Panc1 (cell line): ENCODE measurements at regions not wholly inside any gene's neighbourhood (a gene's known extent, or its start where the extent isn't known, plus 50 kb on each side); places are given as distances from the start of the nearest gene placed in this dataset.

ENCODE experiments used
- ATAC-seq: fragments of 200-7000 bp; cut with Tn5 transposase; 2 replicates; pipeline ENCODE4 v1.9.1; 2020; ENCODE audit warnings: mild to moderate bottlenecking, moderate library complexity
- BruUV-seq: library from RNA; stranded (reverse); fragments of 400-500 nt; replicated peaks from 2 replicates; lab custom pipeline; 2021; lab: Mats Ljungman, UMichigan
- CTCF ChIA-PET: fragments of 300-600 bp; sonication (Branson Sonifier 250); formaldehyde crosslinking; loops from one replicate; lab custom pipeline; 2022; ENCODE audit warnings: antibody characterized with exemption; lab: Charles Lee
- POLR2A ChIA-PET: fragments of 300-600 bp; sonication (Branson Sonifier 250); formaldehyde crosslinking; loops from one replicate; lab custom pipeline; 2022; ENCODE audit warnings: antibody characterized with exemption; lab: Charles Lee
- DNase-seq: peaks from one replicate; pipeline ENCODE4 v3.0.0-alpha.2; 2010; ENCODE audit warnings: low read depth, low spot score
- H3K27ac ChIP-seq: 2 replicates; pipeline ENCODE4 v1.5.1; 2011; ENCODE audit warnings: mild to moderate bottlenecking, low read length, inconsistent platforms
- H3K27me3 ChIP-seq: fragments of 200-500 bp; sonication (Bioruptor generic); 2 replicates; pipeline ENCODE4 v1.6.0; 2014; ENCODE audit warnings: low read length, inconsistent platforms; ENCODE audit not compliant: control insufficient read depth, insufficient read depth
- H3K36me3 ChIP-seq: fragments of 200-500 bp; sonication (Bioruptor generic); 2 replicates; pipeline ENCODE4 v1.5.1; 2014; ENCODE audit warnings: inconsistent platforms, mild to moderate bottlenecking, low read length, moderate library complexity; ENCODE audit not compliant: control insufficient read depth, insufficient read depth
- H3K4me1 ChIP-seq: 2 replicates; pipeline ENCODE4 v1.5.1; 2011; ENCODE audit warnings: inconsistent platforms, mild to moderate bottlenecking, low read length, moderate library complexity; ENCODE audit not compliant: control insufficient read depth, insufficient read depth
- H3K4me3 ChIP-seq, 2 experiments: 2 replicates each; pipeline ENCODE4 v1.5.1; 2011 to 2012; ENCODE audit warnings: low read depth in 2 of 2, low read length in 2 of 2, mild to moderate bottlenecking in 2 of 2, inconsistent platforms in 1 of 2, moderate library complexity in 1 of 2
- H3K9me3 ChIP-seq: fragments of 200-500 bp; sonication (Bioruptor generic); 2 replicates; pipeline ENCODE4 v1.5.1; 2014; ENCODE audit warnings: low read depth, mild to moderate bottlenecking, inconsistent platforms, low read length, moderate library complexity; ENCODE audit not compliant: control insufficient read depth, insufficient read depth
- CTCF ChIP-seq: fragments of 450-650 bp; IDR thresholded peaks from 2 replicates; pipeline ENCODE4 v1.5.1; 2017; ENCODE audit warnings: mild to moderate bottlenecking
- POLR2AphosphoS5 ChIP-seq: IDR thresholded peaks from 2 replicates; pipeline ENCODE4 v1.6.1; 2012; ENCODE audit warnings: mild to moderate bottlenecking, low read depth, low read length, moderate library complexity
- REST ChIP-seq, 2 experiments: IDR thresholded peaks; 2 replicates each; pipeline ENCODE4 v1.6.1; 2011 to 2012; ENCODE audit warnings: low read depth in 2 of 2, control low read depth in 1 of 2, low read length in 1 of 2, mild to moderate bottlenecking in 1 of 2, moderate library complexity in 1 of 2; ENCODE audit not compliant: insufficient read depth in 1 of 2
- SIN3A ChIP-seq: IDR thresholded peaks from 2 replicates; pipeline ENCODE4 v1.6.1; 2012; ENCODE audit warnings: low read depth, mild to moderate bottlenecking, low read length, moderate library complexity, borderline replicate concordance; ENCODE audit not compliant: insufficient read depth
- TCF7L2 ChIP-seq: IDR thresholded peaks from 2 replicates; pipeline ENCODE4 v1.6.1; 2011; ENCODE audit warnings: mild to moderate bottlenecking, low read depth, low read length, inconsistent platforms
- in situ Hi-C: cut with HindIII; loops from 2 replicates; pipeline ENCODE4 v1.10.0; 2016; ENCODE audit warnings: low sequenced_read_pairs, low pct_unique_long_range_greater_than_20kb
- intact Hi-C: fragments of 100-400 bp; cut with micrococcal nuclease; formaldehyde crosslinking; loops from one replicate; pipeline ENCODE4 v1.10.0; 2022; ENCODE audit not compliant: unreplicated experiment

DNA sequence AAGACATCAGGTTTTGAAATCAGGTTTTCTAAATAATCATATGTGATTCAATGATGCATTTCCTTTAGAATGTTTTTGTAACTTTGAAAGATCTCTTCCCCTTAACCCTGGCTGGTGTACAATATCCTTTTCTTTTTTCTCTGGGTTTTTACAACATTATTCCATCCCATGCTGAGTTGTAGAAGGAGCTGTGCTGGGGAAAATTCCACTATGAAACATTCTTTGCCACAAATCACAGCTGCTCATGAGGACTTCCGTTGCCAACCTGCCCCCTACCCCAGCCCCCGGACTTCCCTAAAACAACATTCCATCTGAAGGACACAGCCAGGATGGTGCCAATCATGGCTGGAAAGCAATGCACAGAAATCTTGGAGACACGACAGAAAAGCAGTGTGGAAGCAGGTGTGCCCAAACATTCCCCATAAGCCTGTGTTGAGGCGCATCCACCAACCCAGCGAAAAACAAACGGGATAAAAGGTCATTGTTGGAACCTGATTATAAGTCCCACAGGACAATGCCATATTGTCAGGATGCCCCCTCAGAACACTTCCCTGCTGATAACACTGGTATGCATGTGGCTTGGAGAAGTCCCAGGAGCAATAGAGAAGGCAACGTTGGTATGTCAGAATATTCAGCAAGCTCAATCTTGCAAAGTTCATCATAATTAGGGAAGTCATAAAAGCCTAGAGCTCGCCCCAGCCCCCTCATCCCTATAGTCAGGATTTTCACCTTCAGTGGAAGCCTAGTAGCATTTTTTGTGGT lies 475.0 kb downstream of the HS3ST3B1 start:
- Histone ChIP-seq H3K36me3 (no peaks in the 10 kb centered on the region), H3K27me3 (no peaks in the 10 kb centered on the region), H3K9me3 (no peaks in the 10 kb centered on the region), H3K4me1 (no peaks in the 10 kb centered on the region), H3K4me3 (no peak overlapping the region), H3K27ac (no peak overlapping the region)
- ATAC-seq: no peak
- no TSS peak for BruUV-seq
- in situ Hi-C loops: no loop called here
- TF ChIP-seq POLR2AphosphoS5 (no peak), REST (IDR thresholded peaks at IDR 0.05; ENCODE audit: insufficient read depth in 1 of 2, low read depth in 2 of 2, low read length in 1 of 2) (no peak), TCF7L2 (no peak), SIN3A (no peak), CTCF (no peak)
- CTCF ChIA-PET: no interaction called here
- intact Hi-C loops: no loop called here
- DNase-seq: no peak
- POLR2A ChIA-PET: no interaction called here

DNA sequence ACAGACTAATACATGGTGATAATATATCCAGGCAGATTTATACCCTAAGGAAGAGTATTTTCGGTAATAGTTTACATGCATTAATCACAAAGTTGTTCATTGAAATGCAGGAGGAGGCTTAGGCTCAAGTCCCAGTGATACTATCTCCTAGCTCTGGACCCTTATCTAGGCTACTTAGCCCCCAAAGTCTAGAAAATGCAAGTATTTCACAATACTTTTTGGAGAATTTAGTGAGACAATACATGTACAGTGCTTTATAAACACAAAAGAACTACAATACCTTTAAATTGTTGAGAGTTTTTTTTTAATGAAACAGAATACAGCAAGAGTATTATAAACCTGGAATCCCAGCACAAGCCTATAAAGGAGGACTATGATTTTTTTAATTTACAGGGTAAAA lies 473.9 kb downstream of the HS3ST3B1 start:
- no peak for ATAC-seq
- no TSS peak for BruUV-seq
- in situ Hi-C loops: no loop called here

More for the DNA sequence above, 473.9 kb downstream of the HS3ST3B1 start:
- DNase-seq: no peak
- Histone ChIP-seq H3K36me3 (no peaks in the 10 kb centered on the region), H3K27ac (no peak overlapping the region), H3K9me3 (no peaks in the 10 kb centered on the region), H3K4me1 (no peaks in the 10 kb centered on the region), H3K27me3 (no peaks in the 10 kb centered on the region), H3K4me3 (no peak overlapping the region)
- CTCF ChIA-PET: no interaction called here
- TF ChIP-seq CTCF (no peak), POLR2AphosphoS5 (no peak), TCF7L2 (no peak), SIN3A (no peak), REST (IDR thresholded peaks at IDR 0.05; ENCODE audit: insufficient read depth in 1 of 2, low read depth in 2 of 2, low read length in 1 of 2) (no peak)
- POLR2A ChIA-PET: no interaction called here
- intact Hi-C loops: no loop called here
